Mucosa of descending colon (tissue), 3 donors: ENCODE measurements at regions not wholly inside any gene's neighbourhood (a gene's known extent, or its start where the extent isn't known, plus 50 kb on each side); places are given as distances from the start of the nearest gene placed in this dataset.

ENCODE experiments used
- ATAC-seq: fragments of 200-7000 bp; cut with Tn5 transposase; one replicate; pipeline ENCODE4 v1.9.1; 2020; ENCODE audit warnings: mild to moderate bottlenecking, moderate library complexity
- DNase-seq, 3 donors: peaks; one replicate each; pipeline ENCODE4 v3.0.0-alpha.2; 2020
- H3K36me3 ChIP-seq: fragments of 200-600 bp; one replicate; pipeline ENCODE4 v1.8.0; 2021; ENCODE audit warnings: low read depth, mild to moderate bottlenecking
- H3K4me1 ChIP-seq: fragments of 200-600 bp; one replicate; pipeline ENCODE4 v1.8.0; 2021; ENCODE audit warnings: low read depth, mild to moderate bottlenecking
- H3K4me3 ChIP-seq: fragments of 200-600 bp; one replicate; pipeline ENCODE4 v1.8.0; 2021; ENCODE audit warnings: mild to moderate bottlenecking
- H3K9me3 ChIP-seq: fragments of 200-600 bp; one replicate; pipeline ENCODE4 v1.8.0; 2021; ENCODE audit warnings: mild to moderate bottlenecking
- CTCF ChIP-seq: fragments of 200-600 bp; IDR thresholded peaks from one replicate; pipeline ENCODE4 v1.8.0; 2022; ENCODE audit warnings: antibody characterized with exemption, mild to moderate bottlenecking
- intact Hi-C, 2 donors: fragments of 100-400 bp; cut with DNase I in 1 of 2; cut with micrococcal nuclease in 1 of 2; formaldehyde crosslinking; loops; one replicate each; pipeline versions ENCODE4 v1.11.0 to v1.11.1; 2022; cut with DNase I, micrococcal nuclease
- donor health status: DM: no; HTN: no; CAD: no; lungs with moderate emphysema.
- donor health status: DM: no; HTN: no; CAD: no.
- donor health status: DM: no; HTN: yes; CAD: no.

GRCh38 chr13:54356209-54356608 is 1327.6 kb downstream of the OLFM4 start:
- H3K36me3 ChIP-seq: no peaks in the 10 kb centered on the region
- no peak for TF ChIP-seq CTCF
- H3K4me1 ChIP-seq: no peaks in the 10 kb centered on the region
- no peak for ATAC-seq
- no peak overlapping the region for H3K4me3 ChIP-seq
- intact Hi-C loops: no loop called here
- peaks cover 7% of the 10 kb centered on the region for H3K9me3 ChIP-seq
- no peak for DNase-seq

- peaks cover 7% of the 10 kb centered on the region for H3K9me3 ChIP-seq
- intact Hi-C loops: no loop called here
- no peak overlapping the region for H3K4me3 ChIP-seq
- DNase-seq (no peak), ATAC-seq (no peak)
- H3K36me3 ChIP-seq: no peaks in the 10 kb centered on the region
- TF ChIP-seq CTCF: no peak
- no peaks in the 10 kb centered on the region for H3K4me1 ChIP-seq
Observed at GRCh38 chr13:54356849-54357248, 1328.2 kb downstream of the OLFM4 start.

GRCh38 chr13:54357284-54357933 is 1328.8 kb downstream of the OLFM4 start:
- intact Hi-C loops: no loop called here
- H3K4me3 ChIP-seq: no peak overlapping the region
- ATAC-seq (no peak), DNase-seq (no peak)
- no peaks in the 10 kb centered on the region for H3K4me1 ChIP-seq
- TF ChIP-seq CTCF: no peak
- peaks cover 13% of the 10 kb centered on the region for H3K9me3 ChIP-seq
- no peaks in the 10 kb centered on the region for H3K36me3 ChIP-seq

GRCh38 chr13:54361460-54361859 is 1332.8 kb downstream of the OLFM4 start:
- no peak for TF ChIP-seq CTCF
- H3K9me3 ChIP-seq: peaks cover 16% of the 10 kb centered on the region
- no peak for DNase-seq
- intact Hi-C loops: no loop called here
- no peaks in the 10 kb centered on the region for H3K4me1 ChIP-seq
- no peaks in the 10 kb centered on the region for H3K36me3 ChIP-seq
- H3K4me3 ChIP-seq: no peak overlapping the region
- ATAC-seq: no peak

- peaks cover 25% of the 10 kb centered on the region for H3K9me3 ChIP-seq
- H3K4me1 ChIP-seq: no peaks in the 10 kb centered on the region
- no peaks in the 10 kb centered on the region for H3K36me3 ChIP-seq
- intact Hi-C loops: no loop called here
- H3K4me3 ChIP-seq: no peak overlapping the region
- DNase-seq (no peak), ATAC-seq (no peak)
- TF ChIP-seq CTCF: no peak
Observed at GRCh38 chr13:54366728-54367127, 1338.1 kb downstream of the OLFM4 start.
